ENCODE measurements at regions not wholly inside any gene's neighbourhood (a gene's known extent, or its start where the extent isn't known, plus 50 kb on each side); places are given as distances from the start of the nearest gene placed in this dataset.

DNA sequence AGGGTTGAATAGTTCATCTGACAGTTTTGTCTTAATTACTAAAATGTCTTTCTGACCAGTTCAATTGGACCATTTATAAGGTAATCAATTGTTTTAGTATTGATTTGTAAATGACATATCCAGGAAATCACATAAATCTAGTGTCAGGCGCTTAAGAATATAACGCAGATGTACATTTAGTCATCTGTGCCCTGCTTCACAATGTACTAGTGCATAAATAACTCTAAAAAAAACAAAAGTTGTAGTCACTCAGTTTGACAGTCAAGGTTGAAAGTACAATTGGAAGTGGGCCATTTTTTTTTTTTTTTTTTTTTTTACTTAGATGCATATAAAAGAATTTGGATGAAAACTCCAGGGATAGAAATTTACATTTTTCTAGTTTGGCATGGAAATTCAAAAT lies 490.4 kb downstream of the PTPRC start:
- Mint-ChIP-seq H3K4me3 (no peak overlapping the region), H3K9me3 (no peaks in the 10 kb centered on the region), H3K4me1 (no peaks in the 10 kb centered on the region), H3K36me3 (ENCODE audit: low read depth) (no peaks in the 10 kb centered on the region), H3K27me3 (ENCODE audit: low read depth) (no peaks in the 10 kb centered on the region), H3K27ac (no peak overlapping the region)
- TF ChIP-seq, protein P1, sequence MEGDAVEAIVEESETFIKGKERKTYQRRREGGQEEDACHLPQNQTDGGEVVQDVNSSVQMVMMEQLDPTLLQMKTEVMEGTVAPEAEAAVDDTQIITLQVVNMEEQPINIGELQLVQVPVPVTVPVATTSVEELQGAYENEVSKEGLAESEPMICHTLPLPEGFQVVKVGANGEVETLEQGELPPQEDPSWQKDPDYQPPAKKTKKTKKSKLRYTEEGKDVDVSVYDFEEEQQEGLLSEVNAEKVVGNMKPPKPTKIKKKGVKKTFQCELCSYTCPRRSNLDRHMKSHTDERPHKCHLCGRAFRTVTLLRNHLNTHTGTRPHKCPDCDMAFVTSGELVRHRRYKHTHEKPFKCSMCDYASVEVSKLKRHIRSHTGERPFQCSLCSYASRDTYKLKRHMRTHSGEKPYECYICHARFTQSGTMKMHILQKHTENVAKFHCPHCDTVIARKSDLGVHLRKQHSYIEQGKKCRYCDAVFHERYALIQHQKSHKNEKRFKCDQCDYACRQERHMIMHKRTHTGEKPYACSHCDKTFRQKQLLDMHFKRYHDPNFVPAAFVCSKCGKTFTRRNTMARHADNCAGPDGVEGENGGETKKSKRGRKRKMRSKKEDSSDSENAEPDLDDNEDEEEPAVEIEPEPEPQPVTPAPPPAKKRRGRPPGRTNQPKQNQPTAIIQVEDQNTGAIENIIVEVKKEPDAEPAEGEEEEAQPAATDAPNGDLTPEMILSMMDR (IDR thresholded peaks at IDR 0.05; ENCODE audit: unreplicated experiment in 3 of 3) = no peak

DNA sequence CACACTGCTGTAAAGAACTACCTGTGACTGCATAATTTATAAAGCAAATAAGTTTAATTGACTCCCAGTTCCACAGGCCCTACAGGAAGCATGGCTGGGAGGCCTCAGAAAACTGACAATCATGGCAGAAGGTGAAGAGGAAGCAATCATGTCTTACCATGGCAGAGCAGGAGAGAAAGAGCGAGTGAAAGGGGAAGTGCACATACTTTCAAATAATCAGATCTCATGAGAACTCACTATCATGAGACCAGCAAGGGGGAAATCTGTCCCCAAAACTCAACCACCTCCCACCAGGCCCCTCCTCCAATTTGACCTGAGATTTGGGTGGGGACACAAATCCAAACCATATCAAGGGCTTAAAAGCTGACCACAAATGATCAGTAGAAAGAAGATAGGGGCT lies 493.2 kb downstream of the PTPRC start:
- H3K4me3 Mint-ChIP-seq = no peak overlapping the region
- TF ChIP-seq, protein P1 (IDR thresholded peaks at IDR 0.05; ENCODE audit: unreplicated experiment in 3 of 3) = no peak
- no peaks in the 10 kb centered on the region for H3K4me1 Mint-ChIP-seq
- no peaks in the 10 kb centered on the region for H3K27me3 Mint-ChIP-seq (ENCODE audit: low read depth)
- H3K36me3 Mint-ChIP-seq (ENCODE audit: low read depth) = no peaks in the 10 kb centered on the region
- no peaks in the 10 kb centered on the region for H3K9me3 Mint-ChIP-seq
- H3K27ac Mint-ChIP-seq = no peak overlapping the region

DNA sequence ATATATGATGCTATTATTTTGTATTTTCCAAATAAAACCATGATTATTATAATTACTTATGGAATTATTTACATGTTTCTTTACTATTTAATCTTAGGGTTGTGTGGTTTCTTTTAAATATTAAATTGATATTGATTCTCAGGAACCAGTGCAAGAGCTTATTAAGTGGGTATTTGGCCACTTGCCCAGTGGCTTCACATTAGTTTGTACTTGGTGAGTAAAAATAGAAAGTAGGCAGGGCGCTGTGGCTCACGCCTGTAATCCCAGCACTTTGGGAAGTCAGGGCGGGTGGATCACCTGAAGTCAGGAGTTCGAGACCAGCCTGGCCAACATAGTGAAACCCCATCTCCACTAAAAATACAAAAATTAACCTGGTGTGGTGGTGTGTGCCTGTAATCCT lies 497.1 kb downstream of the PTPRC start:
- H3K27ac Mint-ChIP-seq = no peak overlapping the region
- TF ChIP-seq, protein P1 (IDR thresholded peaks at IDR 0.05; ENCODE audit: unreplicated experiment in 3 of 3) = no peak
- no peaks in the 10 kb centered on the region for H3K9me3 Mint-ChIP-seq
- no peak overlapping the region for H3K4me3 Mint-ChIP-seq
- no peaks in the 10 kb centered on the region for H3K4me1 Mint-ChIP-seq
- H3K27me3 Mint-ChIP-seq (ENCODE audit: low read depth) = no peaks in the 10 kb centered on the region
- H3K36me3 Mint-ChIP-seq (ENCODE audit: low read depth) = no peaks in the 10 kb centered on the region

DNA sequence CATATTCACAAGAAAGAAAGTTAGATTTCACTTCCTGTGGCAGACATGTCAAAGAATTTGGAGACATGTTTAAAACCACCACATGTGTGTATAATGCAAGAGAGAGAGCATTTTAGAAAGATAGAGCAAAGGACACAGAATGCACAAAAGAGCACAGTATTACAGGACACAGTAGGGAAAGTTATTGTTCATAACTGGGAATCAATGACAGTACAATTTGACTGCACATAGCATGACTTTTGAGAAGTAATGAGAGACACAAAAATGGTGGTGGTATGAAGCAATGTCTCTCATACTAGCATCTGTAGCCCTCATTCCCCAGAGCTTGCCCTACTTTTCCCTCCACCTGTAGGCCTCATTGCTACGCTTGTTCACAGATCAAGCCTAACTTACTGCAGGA lies 499.2 kb downstream of the PTPRC start:
- Mint-ChIP-seq H3K27me3 (ENCODE audit: low read depth) (no peaks in the 10 kb centered on the region), H3K36me3 (ENCODE audit: low read depth) (no peaks in the 10 kb centered on the region), H3K9me3 (no peaks in the 10 kb centered on the region), H3K4me3 (no peak overlapping the region), H3K4me1 (no peaks in the 10 kb centered on the region), H3K27ac (peak overlapping the region in 2 of 3 experiments; percentile 22 to 51)
- TF ChIP-seq, protein P1 (IDR thresholded peaks at IDR 0.05; ENCODE audit: unreplicated experiment in 3 of 3) = no peak

DNA sequence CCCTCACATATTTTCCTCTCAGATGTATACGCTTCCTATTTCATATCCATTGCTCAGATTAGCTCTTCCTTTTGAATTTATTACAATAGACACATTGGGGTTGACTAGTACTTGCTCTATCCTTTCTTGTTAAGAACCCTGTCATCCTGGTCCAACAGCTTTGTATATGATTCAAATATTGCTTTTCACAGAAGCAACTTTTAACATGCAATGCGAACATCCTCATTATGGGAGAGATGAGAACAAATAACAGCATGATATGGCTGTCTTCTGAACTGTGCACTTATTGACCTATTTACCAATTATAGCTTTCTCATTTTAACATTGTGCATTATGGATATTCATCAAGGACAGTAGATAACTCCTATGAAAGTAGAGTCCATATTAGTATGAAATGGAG lies 510.8 kb downstream of the PTPRC start:
- peaks cover 5% of the 10 kb centered on the region for H3K4me1 Mint-ChIP-seq
- no peaks in the 10 kb centered on the region for H3K36me3 Mint-ChIP-seq (ENCODE audit: low read depth)
- no peak overlapping the region for H3K27ac Mint-ChIP-seq
- no peaks in the 10 kb centered on the region for H3K9me3 Mint-ChIP-seq
- H3K27me3 Mint-ChIP-seq (ENCODE audit: low read depth) = no peaks in the 10 kb centered on the region
- H3K4me3 Mint-ChIP-seq = no peak overlapping the region
- TF ChIP-seq, protein P1 (IDR thresholded peaks at IDR 0.05; ENCODE audit: unreplicated experiment in 3 of 3) = no peak

DNA sequence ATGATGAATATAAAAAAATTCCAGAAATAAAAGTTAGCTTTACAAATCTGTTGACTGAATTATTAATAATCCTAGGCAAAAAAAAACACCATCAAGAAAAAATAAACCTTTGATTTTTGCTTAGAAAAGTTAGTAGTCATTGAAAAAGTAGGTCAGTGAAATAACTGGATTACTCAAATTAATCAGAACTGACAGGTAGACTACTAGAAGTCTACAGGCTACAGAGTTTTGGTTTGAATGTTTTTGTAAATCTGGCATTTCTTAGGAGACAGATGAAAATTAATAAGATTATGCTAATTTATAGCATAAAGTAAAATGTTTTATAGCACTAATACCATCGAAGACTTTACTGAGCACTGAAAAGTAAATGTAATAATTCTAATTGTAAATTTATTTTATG lies 511.9 kb downstream of the PTPRC start:
- H3K36me3 Mint-ChIP-seq (ENCODE audit: low read depth) = no peaks in the 10 kb centered on the region
- no peak overlapping the region for H3K27ac Mint-ChIP-seq
- H3K4me3 Mint-ChIP-seq = no peak overlapping the region
- H3K27me3 Mint-ChIP-seq (ENCODE audit: low read depth) = no peaks in the 10 kb centered on the region
- TF ChIP-seq, protein P1 (IDR thresholded peaks at IDR 0.05; ENCODE audit: unreplicated experiment in 3 of 3) = no peak
- H3K9me3 Mint-ChIP-seq = no peaks in the 10 kb centered on the region
- peaks cover 5% of the 10 kb centered on the region for H3K4me1 Mint-ChIP-seq
